ENCODE measurements at regions not wholly inside any gene's neighbourhood (a gene's known extent, or its start where the extent isn't known, plus 50 kb on each side); places are given as distances from the start of the nearest gene placed in this dataset.
A peak's percentile ranks its signal among the peaks of the same experiment; 100 is the strongest.
"Not testable (repeated sequence)": the region's sequence is repeated elsewhere in the genome, so short reads cannot be mapped to it uniquely, and the experiment has no call there.

DNA sequence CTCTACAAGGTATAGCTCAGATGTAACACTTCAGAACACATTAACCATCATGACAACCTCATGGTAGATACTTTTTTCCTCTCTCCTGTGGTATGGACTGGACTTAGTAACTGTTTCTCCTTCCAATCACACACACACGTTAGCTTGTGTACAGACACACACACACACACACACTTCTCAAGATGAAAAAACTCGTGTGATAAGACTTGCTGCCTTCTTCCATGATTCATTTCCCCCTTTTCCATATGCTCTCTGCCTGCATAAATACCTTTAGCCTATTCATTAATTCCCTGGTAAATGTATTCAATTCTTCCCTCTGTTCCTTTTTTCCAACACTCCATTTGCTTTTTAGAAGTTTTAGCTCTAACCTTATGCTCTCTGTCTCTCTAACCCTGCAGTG lies 118.9 kb upstream of the TANK start:
- no peak for DNase-seq

DNA sequence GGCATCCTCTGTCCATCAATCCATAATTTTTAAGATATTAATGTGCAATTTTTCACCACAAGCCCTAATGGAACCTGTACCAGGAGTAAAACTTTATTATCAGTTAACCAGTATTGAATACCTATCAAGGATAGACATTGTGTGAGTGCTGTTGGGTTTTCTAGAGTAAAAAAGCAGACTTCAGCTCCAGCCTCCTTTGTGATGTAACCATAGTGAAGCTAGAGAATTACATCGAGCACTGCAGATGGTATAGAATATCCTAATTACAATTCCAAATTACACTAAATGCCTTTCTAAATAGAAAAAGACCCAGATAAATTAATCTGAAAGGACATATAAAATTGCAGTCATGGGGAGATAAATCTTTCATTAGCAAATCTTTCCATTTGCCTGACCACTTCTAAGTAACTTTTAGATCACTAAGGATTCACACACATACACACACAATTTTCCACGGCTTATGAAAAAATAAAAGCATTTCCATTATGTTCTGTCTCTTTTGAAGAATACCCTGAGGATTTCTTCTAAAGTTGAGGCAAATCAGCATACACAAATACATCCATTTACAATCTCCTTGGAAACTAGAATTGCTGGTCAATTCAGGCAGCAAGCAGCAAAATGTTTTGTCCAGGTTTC lies 117.1 kb upstream of the TANK start:
- DNase-seq, result no peak

DNA sequence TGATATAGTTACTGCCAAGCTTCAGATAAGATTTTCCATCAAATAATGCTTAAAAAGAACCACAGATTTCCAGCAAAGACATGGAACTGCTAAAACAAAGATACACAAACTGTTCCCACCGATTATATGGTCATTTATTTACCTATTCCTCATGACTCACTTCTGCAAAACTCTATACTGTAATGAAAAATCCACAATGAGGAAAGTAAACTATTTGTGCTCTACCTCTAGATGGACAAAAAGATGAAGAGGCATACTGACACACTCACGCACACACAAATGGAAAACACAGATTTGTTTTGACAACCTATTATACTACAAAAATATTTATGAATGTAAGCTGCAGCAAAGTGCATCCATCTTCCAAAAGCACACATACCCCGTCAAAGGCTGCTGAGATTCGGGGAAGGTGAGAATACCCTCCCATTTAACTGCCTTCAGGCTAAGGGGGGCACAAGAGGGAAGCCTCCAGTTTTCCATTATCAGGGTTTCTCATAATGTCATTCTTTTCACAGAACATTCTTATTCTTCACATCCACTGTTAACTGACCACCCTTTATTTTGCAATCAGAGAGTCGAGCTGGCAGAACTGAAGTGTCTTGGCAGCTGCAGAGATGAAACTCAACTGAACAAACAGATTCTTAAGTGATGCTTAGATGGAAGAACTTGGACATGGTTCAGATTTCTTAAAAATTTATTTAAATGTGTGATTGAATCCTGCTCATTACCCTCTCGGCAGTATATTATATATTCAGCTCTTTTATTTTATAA lies 115.9 kb upstream of the TANK start:
- no peak for DNase-seq

DNA sequence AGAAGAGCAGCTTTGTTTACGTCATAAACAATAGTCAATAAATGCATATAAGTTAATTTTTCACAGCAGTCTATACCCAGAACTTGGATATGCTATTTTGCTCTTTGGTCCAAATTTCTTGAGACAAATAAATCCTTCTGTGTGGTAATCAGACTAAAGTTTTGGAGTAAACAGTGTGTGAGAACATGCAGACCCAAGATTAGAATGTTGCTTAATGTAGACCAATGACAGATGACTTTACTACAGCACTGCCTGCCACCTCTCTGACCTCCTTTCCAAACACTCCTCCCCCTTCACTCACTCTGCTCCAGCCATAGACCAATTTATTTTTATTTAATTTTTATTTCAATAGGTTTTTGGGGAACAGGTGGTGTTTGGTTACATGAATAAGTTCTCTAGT lies 115.3 kb upstream of the TANK start:
- DNase-seq, result no peak

DNA sequence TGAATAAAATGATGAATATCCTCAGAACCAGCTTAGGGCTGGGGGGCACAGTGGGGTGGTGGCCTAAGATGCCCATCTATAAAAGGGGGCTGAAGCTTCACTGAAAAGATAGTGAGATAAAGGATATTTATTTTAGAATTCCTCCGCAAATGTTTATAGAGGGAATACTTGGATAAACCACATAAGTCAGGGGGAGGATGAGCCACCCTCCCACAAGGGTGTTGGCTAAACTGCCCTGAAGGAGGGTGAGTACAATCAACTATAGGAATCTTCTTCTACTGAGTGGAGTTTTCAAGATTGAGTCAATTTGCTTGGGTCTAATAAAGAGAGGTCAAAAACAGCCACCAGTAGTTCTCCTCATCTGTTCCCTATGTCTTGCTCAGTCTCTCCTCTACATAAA lies 114.5 kb upstream of the TANK start:
- DNase-seq, result no peak

DNA sequence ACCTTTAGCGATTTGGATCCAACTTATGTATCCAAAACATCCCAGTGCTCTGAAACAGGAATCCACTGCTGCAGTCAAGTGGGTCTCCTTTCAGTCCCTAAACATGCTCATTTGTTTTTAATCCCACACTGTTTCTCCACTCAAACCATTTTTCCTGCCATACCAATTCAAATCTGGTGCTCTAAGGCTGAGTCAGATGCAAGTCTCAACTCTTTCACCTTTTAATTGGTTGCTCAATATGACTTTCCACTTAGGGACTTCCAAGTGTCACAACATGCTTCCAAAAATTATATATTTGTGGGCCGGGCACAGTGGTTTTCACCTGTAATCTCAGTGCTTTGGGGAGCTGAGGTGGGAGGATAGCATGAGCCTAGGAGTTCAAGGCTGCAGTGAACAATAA lies 113.4 kb upstream of the TANK start:
- DNase-seq, result no peak

DNA sequence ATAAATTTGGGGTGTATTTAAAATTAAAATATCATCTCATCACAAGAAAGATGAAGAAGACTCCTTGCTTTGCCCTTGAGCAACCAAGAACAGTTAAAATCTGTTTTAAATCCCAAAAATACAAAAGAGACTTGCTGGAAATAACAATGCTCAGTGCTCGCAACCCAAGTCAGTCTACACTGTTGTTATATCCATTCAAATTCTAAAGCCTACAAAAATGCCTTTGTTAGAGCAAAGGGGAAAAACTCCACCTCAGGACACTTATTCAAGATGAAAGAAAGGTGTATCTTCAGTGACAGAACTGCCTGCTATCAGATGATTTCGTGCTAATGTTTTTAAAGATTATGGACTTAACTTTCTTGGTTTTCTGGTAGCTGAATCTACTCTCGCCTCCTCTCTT lies 111.9 kb upstream of the TANK start:
- no peak for DNase-seq

DNA sequence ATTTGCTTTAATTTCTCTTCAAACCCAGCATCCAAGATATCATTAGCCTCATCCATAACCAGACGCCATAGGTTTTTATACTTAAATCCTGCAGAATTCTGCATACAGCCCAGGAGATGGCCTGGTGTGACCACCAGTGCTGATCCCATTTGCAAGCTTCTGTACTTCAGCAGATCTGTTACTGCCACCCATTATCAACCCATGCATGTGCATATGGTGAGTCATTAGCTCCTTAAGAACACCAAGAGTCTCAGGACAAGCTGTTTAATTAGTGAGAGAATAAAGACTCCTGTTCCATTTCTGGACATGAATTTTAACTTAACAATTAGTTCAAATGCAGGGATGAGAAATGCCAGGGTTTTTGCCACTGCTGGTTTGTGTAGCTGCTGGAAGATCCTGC lies 110.7 kb upstream of the TANK start:
- no peak for DNase-seq

DNA sequence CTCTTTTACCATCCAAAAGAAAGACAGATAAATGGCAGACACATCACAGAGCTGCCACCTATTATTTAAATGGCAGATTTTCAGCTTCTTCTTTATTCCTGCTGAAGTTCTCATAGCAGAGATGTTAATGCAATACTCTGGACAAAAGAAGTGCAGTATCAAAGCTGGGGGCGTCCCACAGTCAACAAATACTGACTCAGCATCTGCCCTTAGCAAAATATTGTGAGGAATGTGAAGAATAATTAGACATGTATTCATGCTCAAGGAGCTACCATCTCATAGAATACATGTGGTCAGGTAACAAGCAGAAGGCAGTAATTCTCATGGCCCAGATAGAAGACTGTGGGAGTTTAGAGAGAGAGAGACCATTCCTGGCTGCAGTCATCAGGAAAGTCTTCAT lies 108.0 kb upstream of the TANK start:
- no peak for DNase-seq

DNA sequence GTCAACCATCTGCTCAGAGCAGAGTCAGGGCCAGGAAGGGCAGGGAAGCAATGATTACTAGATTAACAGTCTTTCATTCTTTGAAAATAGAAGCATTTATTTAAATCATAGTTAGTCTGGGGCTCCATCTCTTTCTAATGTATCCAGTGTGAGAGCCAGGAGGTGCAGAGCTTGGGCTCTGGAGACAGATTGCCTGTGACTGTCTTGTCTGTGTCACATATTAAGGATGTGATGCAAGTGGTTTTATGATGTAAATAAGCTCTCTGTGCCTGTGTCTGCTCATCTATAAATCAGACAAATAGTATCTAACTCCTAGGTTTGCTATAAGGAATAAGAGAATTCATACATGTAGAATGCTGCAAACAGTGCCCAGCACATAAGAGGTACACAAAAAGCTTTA lies 104.9 kb upstream of the TANK start:
- no peak for DNase-seq

DNA sequence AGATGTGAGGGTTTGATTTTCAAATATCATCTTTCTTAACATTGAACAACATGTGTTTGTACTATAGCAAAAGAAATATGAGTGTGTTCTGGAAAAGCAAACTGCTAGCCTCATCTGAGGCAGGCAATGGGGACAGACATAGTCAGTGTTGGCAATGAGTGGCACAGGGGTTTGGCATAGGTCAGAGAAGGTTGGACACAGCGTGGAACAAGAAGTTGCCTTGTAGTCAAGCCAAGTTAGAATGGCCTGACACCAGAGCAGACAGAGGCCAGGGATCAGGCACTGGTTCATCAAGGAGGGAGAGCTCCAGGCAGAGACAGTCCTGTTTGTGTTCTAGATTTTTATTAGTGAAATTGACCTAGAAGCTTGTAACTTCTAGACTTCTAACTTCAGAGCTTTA lies 100.8 kb upstream of the TANK start:
- no peak for DNase-seq

DNA sequence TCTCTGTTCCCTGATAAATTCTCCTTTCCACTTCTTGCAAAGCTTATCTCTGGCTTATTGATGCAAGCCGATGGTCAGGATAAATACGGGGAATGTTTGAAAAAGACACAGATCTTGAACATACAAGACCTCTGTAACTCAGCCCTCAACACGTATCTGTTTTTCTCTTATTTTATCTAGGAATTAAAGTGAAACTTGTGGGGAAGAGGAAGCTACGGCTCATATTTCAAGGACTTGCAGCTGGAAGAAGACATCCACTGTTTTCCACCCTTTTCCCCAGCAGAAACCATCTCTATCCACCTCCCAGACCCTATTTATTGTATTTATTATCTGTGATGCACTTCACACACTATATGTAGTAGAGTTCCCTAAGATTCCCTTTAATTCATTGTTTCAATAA lies 98.4 kb upstream of the TANK start:
- DNase-seq, result no peak

DNA sequence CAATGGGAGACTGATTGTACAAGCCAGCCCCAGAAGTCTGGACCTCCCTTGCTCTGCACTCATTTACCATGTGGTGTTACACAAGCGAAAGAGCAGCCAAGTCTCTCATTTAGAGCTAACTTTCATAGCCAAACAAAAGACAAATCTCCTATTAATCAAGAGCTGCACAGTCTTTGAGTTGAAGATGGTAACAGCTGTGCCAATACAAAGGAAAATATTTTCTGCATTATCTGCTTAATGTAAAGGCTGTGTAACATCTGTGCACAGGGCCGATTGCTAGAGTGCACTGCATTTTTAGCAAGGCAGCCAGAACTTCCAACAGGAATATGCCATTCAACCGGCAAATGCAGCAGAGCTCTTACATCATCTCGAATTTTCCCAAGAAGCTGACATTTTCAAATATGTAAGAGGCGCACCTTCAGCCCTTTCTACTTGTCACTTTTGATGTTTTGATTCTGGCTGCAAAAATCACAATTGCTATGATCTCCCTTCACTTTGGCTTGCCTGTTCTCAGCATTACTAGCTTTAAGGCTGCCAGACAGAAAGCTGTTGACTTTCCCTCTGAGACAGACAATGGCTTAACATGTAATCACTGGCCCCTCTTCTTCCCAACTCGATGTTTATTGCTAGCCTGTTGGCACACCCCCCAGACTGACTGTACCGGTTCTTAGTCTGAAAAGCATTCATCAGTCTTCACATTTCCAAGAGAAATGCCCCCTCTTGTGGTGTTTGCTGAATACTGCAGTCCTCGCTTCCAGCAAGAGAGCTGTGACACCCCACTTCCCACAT lies 96.9 kb upstream of the TANK start:
- peak; percentile 84 for DNase-seq

DNA sequence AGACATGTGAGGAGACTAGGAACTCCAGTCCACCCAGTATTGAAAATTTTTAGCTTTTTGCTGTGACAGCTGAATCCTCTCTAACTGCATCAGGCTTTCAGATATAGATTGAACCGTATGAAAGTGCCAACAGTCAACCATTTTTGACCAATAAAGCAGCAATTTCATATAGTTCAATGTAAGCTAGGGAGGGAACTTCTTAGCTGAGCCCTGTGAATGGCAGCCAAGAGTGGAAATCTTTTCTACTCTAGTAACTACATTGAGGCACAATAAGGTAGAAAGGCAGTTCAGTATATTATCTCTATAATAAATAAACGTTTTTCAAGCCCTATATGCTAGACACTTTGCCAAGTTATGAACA lies 96.3 kb upstream of the TANK start:
- no peak for DNase-seq

DNA sequence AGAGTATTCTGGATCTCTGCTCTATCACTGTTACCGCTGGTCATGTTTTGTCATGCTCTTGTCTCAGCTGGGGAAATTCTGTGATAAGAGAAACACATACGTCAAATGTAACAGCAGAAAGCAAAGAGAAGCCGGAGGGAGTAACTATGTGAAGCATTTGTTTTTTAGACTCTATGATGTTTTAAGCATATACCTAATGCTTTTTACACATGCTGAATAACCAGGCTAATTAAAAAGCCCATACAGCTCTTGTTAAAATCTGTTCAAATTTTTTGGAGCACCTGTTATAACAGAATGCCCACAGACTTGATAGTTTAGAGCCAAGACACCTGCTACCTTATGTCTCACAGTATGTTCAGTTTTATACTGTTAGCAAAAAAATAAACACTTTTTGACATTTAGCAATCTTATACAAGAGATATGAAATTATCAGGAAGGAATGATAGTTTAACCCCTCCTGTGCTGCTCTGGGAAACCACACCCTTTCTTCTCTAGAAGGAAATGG lies 92.3 kb upstream of the TANK start:
- DNase-seq, result no peak

DNA sequence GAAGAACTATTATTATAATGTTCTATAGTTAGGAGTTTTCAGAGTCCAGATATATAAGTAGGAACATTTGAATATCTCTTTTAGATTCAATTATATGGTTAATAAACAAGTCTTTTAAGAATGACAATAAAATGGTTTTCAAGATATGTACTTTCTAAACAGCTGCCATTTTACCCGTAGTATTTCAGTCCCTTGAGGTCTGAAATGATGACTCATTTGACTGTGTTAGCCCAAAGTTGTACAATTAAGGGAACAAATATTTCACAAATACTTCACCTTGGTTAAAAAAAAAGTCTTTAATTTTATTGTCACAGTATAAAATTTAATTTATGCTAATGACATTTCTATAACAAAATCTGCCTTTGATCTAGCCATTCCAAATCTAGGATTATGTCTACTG lies 91.6 kb upstream of the TANK start:
- no peak for DNase-seq

DNA sequence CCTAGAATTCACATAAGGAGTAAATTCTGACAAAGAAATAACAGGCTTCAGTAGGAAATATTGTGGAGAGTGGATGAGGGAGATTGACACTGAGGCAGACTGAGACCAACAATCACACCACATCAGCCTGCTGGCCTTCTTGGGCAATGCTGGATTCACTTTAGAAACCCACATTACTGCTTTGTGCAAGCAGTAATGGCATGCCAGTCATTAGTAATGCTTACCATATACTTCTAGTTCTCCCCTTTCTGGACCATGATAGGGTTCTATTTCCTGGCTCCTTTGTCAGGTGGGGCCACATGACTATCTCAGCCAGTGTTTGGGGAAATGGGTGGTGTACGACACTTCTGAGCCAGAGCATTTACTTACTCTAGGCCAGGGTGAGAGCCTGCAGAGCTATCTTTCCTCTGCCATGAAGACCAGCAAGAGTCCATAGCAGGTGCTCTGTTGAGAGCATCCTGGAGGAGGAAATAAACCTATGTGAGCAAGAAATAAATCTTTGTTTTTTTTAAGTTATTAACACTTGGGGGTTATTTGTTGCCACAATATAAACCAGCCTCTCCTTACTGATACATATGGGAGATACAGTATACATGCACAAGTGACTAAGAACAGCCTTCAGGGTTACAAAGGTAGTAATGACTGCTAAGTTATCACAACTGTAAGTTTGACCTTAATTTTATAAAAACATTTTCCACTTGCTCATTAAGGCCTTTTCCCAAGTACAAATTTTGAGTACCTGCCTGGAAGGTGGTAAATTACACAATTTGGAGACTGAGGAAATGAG lies 89.3 kb upstream of the TANK start:
- no peak for DNase-seq

DNA sequence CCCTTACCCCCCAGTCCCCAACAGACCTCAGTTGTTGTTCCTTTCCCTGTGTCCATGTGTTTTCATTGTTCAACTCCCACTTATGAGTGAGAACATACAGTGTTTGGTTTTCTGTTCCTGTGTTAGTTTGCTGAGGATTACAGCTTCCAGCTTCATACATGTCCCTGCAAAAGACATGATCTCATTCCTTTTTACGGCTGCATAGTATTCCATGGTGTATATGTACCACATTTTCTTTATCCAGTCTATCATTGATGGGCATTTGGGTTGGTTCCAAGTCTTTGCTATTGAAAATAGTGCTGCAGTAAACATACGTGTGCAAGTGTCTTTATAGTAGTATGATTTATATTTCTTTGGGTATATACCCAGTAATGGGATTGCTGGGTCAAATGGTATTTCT lies 87.8 kb upstream of the TANK start:
- not testable (repeated sequence) for DNase-seq

DNA sequence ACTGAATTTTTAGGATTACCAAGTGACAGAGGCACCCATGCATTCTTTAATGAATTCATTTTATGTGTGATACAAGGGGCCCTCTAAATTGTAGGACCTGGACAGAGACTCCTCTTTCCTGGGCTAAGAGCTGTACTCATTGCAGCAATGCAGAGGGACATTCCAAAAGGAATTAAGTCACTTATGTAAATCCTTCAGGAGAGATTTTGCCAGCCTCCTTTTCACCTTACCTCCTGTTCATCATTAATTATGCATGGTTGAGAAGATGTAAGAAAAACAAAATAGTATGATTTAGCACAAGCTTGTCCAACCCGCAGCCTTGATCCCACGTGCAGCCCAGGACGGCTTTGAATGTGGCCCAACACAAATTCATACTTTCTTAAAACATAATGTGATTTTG lies 84.5 kb upstream of the TANK start:
- no peak for DNase-seq

DNA sequence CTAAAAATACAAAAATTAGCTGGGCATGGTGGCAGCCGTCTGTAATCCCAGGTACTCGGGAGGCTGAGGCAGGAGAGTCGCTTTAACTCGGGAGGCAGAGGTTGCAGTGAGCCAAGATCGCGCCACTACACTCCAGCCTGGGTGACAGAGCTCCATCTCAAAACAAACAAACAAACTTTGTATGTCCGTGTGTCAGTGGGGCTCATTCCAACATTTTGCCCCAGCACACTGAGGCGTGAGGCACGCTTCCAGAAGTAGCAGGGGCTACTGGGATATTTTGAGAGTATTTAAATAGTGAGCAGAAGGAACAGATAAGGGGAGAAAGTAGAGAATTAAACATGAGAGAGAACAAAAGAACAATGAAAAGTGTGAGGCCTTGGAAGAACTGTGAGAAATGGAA lies 83.3 kb upstream of the TANK start:
- DNase-seq, result no peak

DNA sequence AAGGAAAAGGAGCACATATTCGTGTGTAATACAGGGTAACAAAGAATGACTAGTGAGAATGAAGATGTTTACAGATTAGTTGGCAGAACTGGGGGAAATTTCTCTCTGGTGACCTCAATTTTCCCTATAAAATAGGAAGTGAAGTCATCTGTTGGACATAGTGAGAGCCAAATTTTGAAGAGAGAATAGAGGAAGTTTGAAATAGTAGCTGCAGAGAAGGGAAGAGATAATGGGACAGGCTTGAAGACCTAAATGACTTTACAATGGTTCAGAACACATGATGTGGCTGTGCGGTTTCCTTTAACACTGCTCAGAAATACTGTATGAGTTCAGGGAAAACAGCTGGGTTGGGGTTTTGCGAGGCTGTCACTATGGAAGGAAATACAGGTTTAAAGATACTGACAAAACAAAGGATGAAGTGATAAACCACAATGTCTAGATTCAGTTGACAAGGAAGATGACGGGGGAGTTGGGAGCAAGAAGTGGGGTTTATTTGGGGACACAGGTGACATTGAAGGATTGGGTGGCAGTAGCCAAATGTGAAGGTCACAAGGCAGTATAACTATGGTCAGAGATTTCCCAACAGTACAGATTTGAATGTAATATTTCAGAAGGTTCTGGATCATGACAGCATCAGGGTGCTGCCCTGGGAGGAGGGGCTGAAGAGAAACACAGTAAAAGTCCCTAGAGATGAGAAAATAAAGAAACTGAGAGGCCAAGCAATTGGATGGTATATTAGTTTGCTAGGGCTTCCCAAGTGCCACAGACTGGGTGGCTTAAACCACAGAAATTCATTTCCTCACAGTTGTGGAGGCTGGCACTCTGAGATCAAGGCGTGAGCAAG lies 82.6 kb upstream of the TANK start:
- peak; percentile 80 for DNase-seq

DNA sequence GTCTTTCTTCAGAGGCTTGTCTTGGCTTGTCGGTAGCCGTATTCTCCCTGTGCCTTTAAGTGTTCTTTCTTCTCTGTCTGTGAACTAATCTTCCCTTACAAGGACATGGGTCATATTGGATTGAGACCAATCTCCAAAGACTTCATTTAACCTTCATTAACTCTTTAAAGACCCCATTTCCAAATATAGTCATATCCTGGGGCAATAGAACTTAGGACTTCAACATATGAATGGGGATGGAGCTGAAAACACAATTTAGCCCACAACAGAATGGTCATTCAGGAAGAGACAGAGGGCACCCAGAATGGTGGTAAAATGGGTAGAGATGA lies 82.1 kb upstream of the TANK start:
- DNase-seq, result no peak

Data from activated effector memory CD4-positive, alpha-beta T cell treated with anti-CD3 and anti-CD28 coated beads, Interleukin-2, amount 50 U/mL, for 16 hours (primary cell).